HFFc6 (cell line): ENCODE measurements at regions not wholly inside any gene's neighbourhood (a gene's known extent, or its start where the extent isn't known, plus 50 kb on each side); places are given as distances from the start of the nearest gene placed in this dataset.
A peak's percentile ranks its signal among the peaks of the same experiment; 100 is the strongest.

Experiments used
- DNase-seq: peaks from one replicate; pipeline ENCODE4 v3.0.0-alpha.2; 2018
- H3K27ac Mint-ChIP-seq: 2 replicates; pipeline ENCODE4 v1.8.0; 2020; ENCODE audit warnings: mild to moderate bottlenecking, mixed read lengths
- H3K27me3 Mint-ChIP-seq: 2 replicates; pipeline ENCODE4 v1.8.0; 2021; ENCODE audit warnings: mild to moderate bottlenecking, moderate library complexity, mixed read lengths; ENCODE audit not compliant: insufficient read depth
- H3K36me3 Mint-ChIP-seq: 2 replicates; pipeline ENCODE4 v1.8.0; 2021; ENCODE audit warnings: low read depth, mixed read lengths
- H3K4me1 Mint-ChIP-seq: 2 replicates; pipeline ENCODE4 v1.8.0; 2020; ENCODE audit warnings: low read depth, mixed read lengths
- H3K4me3 Mint-ChIP-seq: 2 replicates; pipeline ENCODE4 v1.8.0; 2020; ENCODE audit warnings: mild to moderate bottlenecking, moderate library complexity, mixed read lengths
- H3K9me3 Mint-ChIP-seq: 2 replicates; pipeline ENCODE4 v1.8.0; 2020; ENCODE audit warnings: mild to moderate bottlenecking, mixed read lengths
- CTCF ChIP-seq: fragments of 200-600 bp; sonication (generic); IDR thresholded peaks from 2 replicates; pipeline ENCODE4 v1.5.0; 2021; ENCODE audit warnings: antibody characterized with exemption, mild to moderate bottlenecking

- H3K27me3 Mint-ChIP-seq, result peaks cover 14% of the 10 kb centered on the region; the same call in 1 of the 2 replicates
- H3K4me3 Mint-ChIP-seq, result peak overlapping the region; percentile 78
- DNase-seq, result no peak
- TF ChIP-seq CTCF, result no peak
- H3K27ac Mint-ChIP-seq, result no peak overlapping the region
- H3K9me3 Mint-ChIP-seq, result no peaks in the 10 kb centered on the region
- no peaks in the 10 kb centered on the region for H3K4me1 Mint-ChIP-seq
- no peaks in the 10 kb centered on the region; the same call in 1 of the 2 replicates for H3K36me3 Mint-ChIP-seq
These were observed 418.1 kb downstream of the ZNF716 start for GRCh38 chr7:57867884-57868701.

GRCh38 chr7:57868771-57869483 lies 418.9 kb downstream of the ZNF716 start:
- no peak for TF ChIP-seq CTCF
- no peak overlapping the region for H3K27ac Mint-ChIP-seq

More at GRCh38 chr7:57868771-57869483, 418.9 kb downstream of the ZNF716 start:
- Mint-ChIP-seq H3K4me1 (no peaks in the 10 kb centered on the region), H3K36me3 (no peaks in the 10 kb centered on the region; the same call in 1 of the 2 replicates), H3K9me3 (no peaks in the 10 kb centered on the region), H3K4me3 (peak overlapping the region; percentile 17; the same call in 1 of the 2 replicates), H3K27me3 (peaks cover 14% of the 10 kb centered on the region; the same call in 1 of the 2 replicates)
- no peak for DNase-seq
